ENCODE measurements at regions not wholly inside any gene's neighbourhood (a gene's known extent, or its start where the extent isn't known, plus 50 kb on each side); places are given as distances from the start of the nearest gene placed in this dataset.

DNA sequence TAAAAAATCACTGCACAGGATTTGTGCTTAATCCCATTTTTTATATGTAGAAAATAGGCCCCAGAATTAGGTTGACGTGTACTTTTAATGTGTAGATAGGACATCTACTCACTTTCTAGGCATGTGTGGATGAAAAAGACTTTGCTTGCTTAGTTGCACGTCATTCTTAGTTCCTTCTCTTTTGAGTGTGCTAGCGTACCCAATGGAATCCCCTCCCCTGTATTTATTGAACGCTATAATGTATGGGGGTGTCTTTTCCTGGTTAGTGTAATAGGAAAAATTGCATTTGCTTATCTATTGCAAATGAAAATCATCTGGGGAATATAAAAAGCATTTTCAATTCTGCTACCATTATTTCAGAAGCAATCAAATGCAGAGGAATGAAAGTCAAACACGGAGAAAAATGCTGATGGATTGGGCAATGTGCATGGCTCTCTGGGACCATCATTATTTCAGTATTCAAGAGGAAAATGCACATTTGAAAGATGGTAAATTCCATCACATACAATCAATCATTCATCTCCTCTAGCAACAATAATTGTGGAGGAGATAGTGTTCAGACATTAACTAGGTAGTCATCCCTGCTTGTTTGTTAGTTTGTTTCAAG is 277.0 kb upstream of the B3GALT2 start:
- H3K36me3 ChIP-seq (ENCODE audit: insufficient read depth, low read depth, low read length) = no peaks in the 10 kb centered on the region
- no peak overlapping the region for H3K9ac ChIP-seq (ENCODE audit: low read depth, low read length)
- peaks cover 12% of the 10 kb centered on the region; the same call in 1 of the 2 replicates for H3K4me1 ChIP-seq (ENCODE audit: insufficient read depth, low read length)
- H3K27ac ChIP-seq (ENCODE audit: low read length) = no peak overlapping the region
- no peak overlapping the region for H3K4me3 ChIP-seq (ENCODE audit: low read length)
- no peaks in the 10 kb centered on the region for H3K27me3 ChIP-seq (ENCODE audit: insufficient read depth, low read length)
- H3K9me3 ChIP-seq (ENCODE audit: insufficient read depth, low read depth, low read length) = no peaks in the 10 kb centered on the region

DNA sequence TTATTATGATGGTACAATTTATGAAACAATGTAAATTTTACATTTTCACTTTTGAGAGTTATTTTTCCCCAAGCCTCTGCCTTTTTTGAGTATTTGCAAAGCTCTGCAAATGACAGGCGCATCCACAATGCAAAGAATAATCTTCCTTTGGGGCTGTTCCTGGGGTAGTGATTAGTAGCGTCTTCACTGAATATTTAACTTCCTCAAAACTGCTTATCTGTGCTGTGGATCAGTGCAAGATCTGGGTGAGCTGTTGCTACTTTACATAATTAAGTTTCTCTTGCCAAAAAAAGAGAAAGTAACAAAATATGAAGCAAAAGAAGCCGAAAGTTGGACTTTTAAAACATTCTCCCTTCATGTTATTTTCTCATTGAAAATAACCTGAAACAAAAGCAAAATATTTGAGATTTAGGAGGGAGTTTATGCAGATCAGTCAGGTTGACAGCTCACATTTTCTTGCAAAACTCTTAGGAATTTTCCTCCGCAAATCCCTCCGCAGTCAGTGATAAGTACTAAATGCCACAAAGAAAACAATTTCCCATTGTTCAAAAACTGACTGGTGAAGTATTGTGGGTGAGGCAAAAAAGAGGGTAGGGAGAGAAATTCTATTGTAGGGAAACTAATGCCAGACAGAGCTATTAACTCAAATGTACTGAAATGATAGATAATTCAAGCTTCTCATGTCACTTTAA is 276.4 kb upstream of the B3GALT2 start:
- no peak overlapping the region for H3K9ac ChIP-seq (ENCODE audit: low read depth, low read length)
- no peaks in the 10 kb centered on the region for H3K9me3 ChIP-seq (ENCODE audit: insufficient read depth, low read depth, low read length)
- H3K27ac ChIP-seq (ENCODE audit: low read length) = no peak overlapping the region
- H3K4me1 ChIP-seq (ENCODE audit: insufficient read depth, low read length) = peaks cover 12% of the 10 kb centered on the region; the same call in 1 of the 2 replicates
- H3K36me3 ChIP-seq (ENCODE audit: insufficient read depth, low read depth, low read length) = no peaks in the 10 kb centered on the region
- no peak overlapping the region for H3K4me3 ChIP-seq (ENCODE audit: low read length)
- H3K27me3 ChIP-seq (ENCODE audit: insufficient read depth, low read length) = no peaks in the 10 kb centered on the region

DNA sequence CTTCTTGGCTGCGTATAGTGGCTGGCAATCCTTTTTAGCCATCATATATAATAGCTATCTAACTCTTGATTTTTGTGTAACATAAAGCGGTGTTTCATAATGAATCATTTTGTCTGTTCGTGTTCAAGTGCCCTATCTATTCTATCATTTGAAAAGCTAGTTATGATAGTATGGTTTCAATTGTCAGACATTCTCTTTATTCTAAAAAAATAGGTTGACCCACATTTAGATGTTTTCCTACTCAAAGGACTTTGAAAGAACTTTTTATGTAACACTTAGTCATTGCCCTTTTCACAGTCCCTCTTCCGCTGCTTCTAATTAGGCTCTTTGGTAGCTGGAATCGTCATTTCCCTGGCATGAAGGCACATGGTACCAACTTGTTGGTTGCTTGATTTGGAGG is 272.2 kb upstream of the B3GALT2 start:
- H3K4me1 ChIP-seq (ENCODE audit: insufficient read depth, low read length) = peaks cover 12% of the 10 kb centered on the region; the same call in 1 of the 2 replicates
- H3K27ac ChIP-seq (ENCODE audit: low read length) = no peak overlapping the region
- no peaks in the 10 kb centered on the region for H3K9me3 ChIP-seq (ENCODE audit: insufficient read depth, low read depth, low read length)
- H3K9ac ChIP-seq (ENCODE audit: low read depth, low read length) = no peak overlapping the region
- no peak overlapping the region for H3K4me3 ChIP-seq (ENCODE audit: low read length)
- H3K27me3 ChIP-seq (ENCODE audit: insufficient read depth, low read length) = no peaks in the 10 kb centered on the region
- no peaks in the 10 kb centered on the region for H3K36me3 ChIP-seq (ENCODE audit: insufficient read depth, low read depth, low read length)

DNA sequence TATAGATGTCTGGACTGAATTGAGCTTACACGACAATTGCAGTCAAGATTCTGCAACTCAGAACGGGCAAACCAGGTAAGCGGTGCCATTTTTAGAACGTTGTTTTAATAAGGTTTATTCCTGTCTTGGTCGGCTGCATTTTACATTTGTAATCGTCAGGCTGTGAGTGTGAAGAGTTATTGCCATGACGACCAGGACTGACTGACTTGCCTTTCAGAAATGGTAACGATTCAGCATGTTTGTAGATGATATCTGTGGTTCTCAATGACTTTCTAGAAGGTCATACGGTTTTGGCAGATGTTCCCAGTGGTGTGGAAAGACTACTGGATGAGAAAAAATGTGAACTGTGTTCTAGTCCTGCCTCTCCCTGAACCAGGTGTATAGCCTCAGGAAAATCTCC is 271.3 kb upstream of the B3GALT2 start:
- Histone ChIP-seq H3K4me3 (ENCODE audit: low read length) (no peak overlapping the region), H3K27ac (ENCODE audit: low read length) (no peak overlapping the region)

DNA sequence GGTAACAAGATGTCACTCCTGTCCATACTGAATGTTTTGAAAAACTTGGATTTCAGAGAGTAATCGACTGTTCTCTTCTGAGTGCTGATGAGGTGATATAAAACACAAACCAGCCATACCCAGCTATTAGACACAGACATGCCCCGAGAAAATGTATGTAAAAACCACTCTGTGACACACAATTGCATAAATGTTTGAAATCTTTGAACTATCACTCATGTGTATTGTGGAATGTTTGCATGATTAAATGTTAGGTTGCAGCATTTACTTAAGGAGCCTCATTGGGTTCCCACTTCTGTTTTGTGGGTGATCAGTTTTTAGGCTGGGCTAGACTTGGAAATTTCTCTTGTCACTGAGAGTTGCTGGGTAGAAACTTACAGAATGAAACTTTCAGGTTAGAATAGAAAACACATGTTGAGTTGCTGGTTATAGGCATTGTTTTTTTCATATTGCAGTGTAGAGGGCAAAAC is 270.4 kb upstream of the B3GALT2 start:
- Histone ChIP-seq H3K4me3 (ENCODE audit: low read length) (no peak overlapping the region), H3K36me3 (ENCODE audit: insufficient read depth, low read depth, low read length) (no peaks in the 10 kb centered on the region), H3K4me1 (ENCODE audit: insufficient read depth, low read length) (no peaks in the 10 kb centered on the region), H3K9ac (ENCODE audit: low read depth, low read length) (no peak overlapping the region), H3K27me3 (ENCODE audit: insufficient read depth, low read length) (no peaks in the 10 kb centered on the region), H3K27ac (ENCODE audit: low read length) (no peak overlapping the region), H3K9me3 (ENCODE audit: insufficient read depth, low read depth, low read length) (no peaks in the 10 kb centered on the region)

More for the DNA sequence above, 271.3 kb upstream of the B3GALT2 start:
- H3K27me3 ChIP-seq (ENCODE audit: insufficient read depth, low read length) = no peaks in the 10 kb centered on the region
- no peaks in the 10 kb centered on the region for H3K36me3 ChIP-seq (ENCODE audit: insufficient read depth, low read depth, low read length)
- no peak overlapping the region for H3K9ac ChIP-seq (ENCODE audit: low read depth, low read length)
- H3K4me1 ChIP-seq (ENCODE audit: insufficient read depth, low read length) = peaks cover 5% of the 10 kb centered on the region; the same call in 1 of the 2 replicates
- no peaks in the 10 kb centered on the region for H3K9me3 ChIP-seq (ENCODE audit: insufficient read depth, low read depth, low read length)

DNA sequence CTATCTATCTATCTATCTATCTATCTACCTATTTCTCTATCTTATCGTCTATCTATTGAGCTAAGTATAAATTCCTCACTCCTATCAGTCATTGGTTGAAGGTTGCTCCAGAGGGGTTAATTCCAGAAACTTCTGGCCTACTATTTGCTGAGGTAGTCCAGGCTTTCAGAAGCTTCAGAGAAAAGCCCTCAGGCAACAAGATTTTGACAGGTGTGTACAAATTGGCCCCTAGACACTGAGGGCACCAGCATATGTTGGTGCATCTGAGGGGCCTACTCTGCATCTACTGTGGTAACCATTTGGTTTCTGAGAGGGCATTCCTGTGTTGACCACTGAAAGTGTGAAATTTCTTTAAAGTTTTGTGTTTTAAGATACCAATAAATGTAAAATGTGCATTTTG is 265.2 kb upstream of the B3GALT2 start:
- Histone ChIP-seq H3K36me3 (ENCODE audit: insufficient read depth, low read depth, low read length) (no peaks in the 10 kb centered on the region), H3K4me3 (ENCODE audit: low read length) (no peak overlapping the region), H3K4me1 (ENCODE audit: insufficient read depth, low read length) (no peaks in the 10 kb centered on the region), H3K27ac (ENCODE audit: low read length) (no peak overlapping the region), H3K27me3 (ENCODE audit: insufficient read depth, low read length) (no peaks in the 10 kb centered on the region), H3K9ac (ENCODE audit: low read depth, low read length) (no peak overlapping the region), H3K9me3 (ENCODE audit: insufficient read depth, low read depth, low read length) (no peaks in the 10 kb centered on the region)

DNA sequence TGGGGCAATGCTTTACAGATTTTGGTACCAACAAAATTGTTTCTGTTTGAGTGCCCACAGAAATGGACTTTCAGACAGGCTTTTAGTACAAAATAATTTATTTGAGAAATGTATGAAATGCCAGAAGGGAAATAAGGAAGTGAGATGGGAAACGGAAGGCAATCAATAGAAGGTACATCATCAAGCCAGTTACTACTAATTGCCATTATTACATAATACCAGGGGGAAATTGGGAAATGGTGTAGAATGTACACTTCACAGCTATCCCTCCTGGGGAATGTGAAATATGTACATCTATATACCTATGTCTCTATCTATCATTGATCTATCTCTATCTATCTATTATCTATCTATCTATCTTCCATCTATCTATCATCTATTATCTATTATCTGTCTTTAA is 264.6 kb upstream of the B3GALT2 start:
- Histone ChIP-seq H3K4me3 (ENCODE audit: low read length) (no peak overlapping the region), H3K9me3 (ENCODE audit: insufficient read depth, low read depth, low read length) (no peaks in the 10 kb centered on the region), H3K9ac (ENCODE audit: low read depth, low read length) (no peak overlapping the region), H3K27ac (ENCODE audit: low read length) (no peak overlapping the region), H3K36me3 (ENCODE audit: insufficient read depth, low read depth, low read length) (no peaks in the 10 kb centered on the region), H3K4me1 (ENCODE audit: insufficient read depth, low read length) (no peaks in the 10 kb centered on the region), H3K27me3 (ENCODE audit: insufficient read depth, low read length) (no peaks in the 10 kb centered on the region)

DNA sequence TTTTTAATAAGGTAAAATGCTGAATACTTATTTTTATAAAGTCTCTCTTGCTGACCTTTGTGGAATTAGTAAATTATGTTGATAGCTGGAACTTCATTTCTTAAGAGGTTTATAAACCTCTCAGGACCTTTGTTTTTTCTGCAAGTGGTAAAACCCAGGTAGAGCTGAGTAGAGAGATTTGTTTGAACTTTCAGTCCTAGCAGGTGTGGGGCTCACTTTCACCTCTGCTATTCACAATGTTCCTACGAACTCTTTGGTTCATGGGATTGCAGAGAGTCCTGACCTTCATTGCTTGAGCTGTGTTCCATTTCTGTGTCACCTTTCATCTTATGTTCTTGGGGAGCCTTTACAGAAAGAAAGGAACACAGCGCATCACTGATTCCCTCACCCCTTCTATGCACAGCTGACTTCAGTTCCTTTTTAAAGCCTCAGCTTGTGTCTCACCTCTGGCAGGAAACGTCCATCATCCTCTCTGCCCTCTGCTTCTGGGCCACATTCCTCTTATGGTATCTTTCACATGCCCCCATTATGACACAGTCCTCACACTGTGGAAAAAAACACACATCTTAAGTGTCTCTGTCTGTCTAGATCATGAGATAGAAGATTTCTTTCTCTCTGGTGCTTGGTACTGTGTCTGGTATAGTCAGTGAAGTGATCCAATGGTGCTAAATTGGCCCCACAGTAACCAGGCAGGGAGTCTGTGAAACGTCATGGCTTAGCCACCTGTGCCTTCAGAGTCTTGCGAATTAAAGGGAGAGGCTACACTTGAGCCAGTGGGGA is 262.5 kb upstream of the B3GALT2 start:
- H3K4me1 ChIP-seq (ENCODE audit: insufficient read depth, low read length) = no peaks in the 10 kb centered on the region
- H3K27me3 ChIP-seq (ENCODE audit: insufficient read depth, low read length) = no peaks in the 10 kb centered on the region
- no peaks in the 10 kb centered on the region for H3K36me3 ChIP-seq (ENCODE audit: insufficient read depth, low read depth, low read length)
- H3K4me3 ChIP-seq (ENCODE audit: low read length) = no peak overlapping the region
- no peak overlapping the region for H3K9ac ChIP-seq (ENCODE audit: low read depth, low read length)
- no peak overlapping the region for H3K27ac ChIP-seq (ENCODE audit: low read length)
- H3K9me3 ChIP-seq (ENCODE audit: insufficient read depth, low read depth, low read length) = no peaks in the 10 kb centered on the region

DNA sequence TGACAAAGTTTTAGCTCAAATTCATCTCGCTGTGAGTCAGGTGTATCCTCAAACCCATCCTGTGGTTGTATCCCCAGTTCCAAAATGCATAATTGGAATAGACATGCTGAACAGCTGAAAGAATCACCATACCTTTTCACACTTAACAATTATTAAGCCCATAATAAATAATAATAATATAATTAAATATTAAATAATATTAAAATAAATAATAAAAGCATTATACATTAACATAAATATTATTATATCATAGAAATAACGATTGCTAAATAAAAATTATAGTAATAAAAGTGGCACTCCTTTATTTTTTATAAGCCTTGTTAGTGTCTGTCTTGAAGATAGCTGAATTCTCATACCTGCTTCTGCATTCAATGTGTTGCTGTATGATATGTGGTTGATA is 257.5 kb upstream of the B3GALT2 start:
- Histone ChIP-seq H3K27ac (ENCODE audit: low read length) (no peak overlapping the region), H3K4me1 (ENCODE audit: insufficient read depth, low read length) (no peaks in the 10 kb centered on the region), H3K9me3 (ENCODE audit: insufficient read depth, low read depth, low read length) (no peaks in the 10 kb centered on the region), H3K36me3 (ENCODE audit: insufficient read depth, low read depth, low read length) (no peaks in the 10 kb centered on the region), H3K9ac (ENCODE audit: low read depth, low read length) (no peak overlapping the region), H3K27me3 (ENCODE audit: insufficient read depth, low read length) (no peaks in the 10 kb centered on the region), H3K4me3 (ENCODE audit: low read length) (no peak overlapping the region)

DNA sequence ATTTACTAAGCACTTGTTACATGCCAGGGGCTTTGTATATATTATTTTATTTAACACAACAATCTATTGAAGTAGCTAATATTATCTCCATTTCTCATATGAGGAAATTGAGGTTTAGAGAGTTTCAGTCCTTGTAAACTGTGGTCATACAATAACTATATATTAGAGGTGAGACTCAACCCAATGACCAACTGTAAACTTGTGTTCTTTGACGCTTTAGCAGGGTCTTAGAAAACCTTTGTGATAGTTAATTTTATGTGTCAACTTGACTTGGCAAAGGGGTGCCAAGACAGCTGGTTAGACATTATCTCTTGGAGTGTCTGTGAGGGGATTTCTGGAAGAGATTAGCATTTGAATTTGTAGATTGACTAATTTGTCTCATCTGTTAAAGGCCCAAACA is 252.4 kb upstream of the B3GALT2 start:
- Histone ChIP-seq H3K9me3 (ENCODE audit: insufficient read depth, low read depth, low read length) (peaks cover 7% of the 10 kb centered on the region), H3K4me1 (ENCODE audit: insufficient read depth, low read length) (no peaks in the 10 kb centered on the region), H3K36me3 (ENCODE audit: insufficient read depth, low read depth, low read length) (no peaks in the 10 kb centered on the region; the same call in 1 of the 2 replicates), H3K9ac (ENCODE audit: low read depth, low read length) (no peak overlapping the region), H3K27me3 (ENCODE audit: insufficient read depth, low read length) (no peaks in the 10 kb centered on the region), H3K4me3 (ENCODE audit: low read length) (no peak overlapping the region), H3K27ac (ENCODE audit: low read length) (no peak overlapping the region)

DNA sequence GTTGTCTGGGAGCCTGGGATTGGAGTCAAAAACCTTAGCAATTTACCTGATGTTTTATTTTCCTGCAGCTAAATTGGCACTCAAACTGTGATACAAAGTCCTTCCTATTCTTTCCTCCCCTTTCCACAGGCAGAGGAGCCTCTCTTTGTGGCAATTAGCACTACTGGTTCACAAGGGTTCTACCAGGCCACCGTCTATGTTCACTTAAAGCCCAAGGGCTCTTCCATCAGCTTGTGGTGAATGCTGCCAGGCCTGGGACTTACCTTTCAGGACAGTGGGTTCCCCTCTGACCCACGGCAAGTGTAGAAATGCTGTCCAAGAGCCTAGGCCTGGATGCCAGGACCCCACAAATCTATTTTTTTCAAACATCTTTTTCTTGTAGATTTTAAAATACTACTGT is 251.9 kb upstream of the B3GALT2 start:
- Histone ChIP-seq H3K27ac (ENCODE audit: low read length) (no peak overlapping the region), H3K27me3 (ENCODE audit: insufficient read depth, low read length) (no peaks in the 10 kb centered on the region), H3K4me3 (ENCODE audit: low read length) (no peak overlapping the region), H3K4me1 (ENCODE audit: insufficient read depth, low read length) (no peaks in the 10 kb centered on the region), H3K9me3 (ENCODE audit: insufficient read depth, low read depth, low read length) (peaks cover 11% of the 10 kb centered on the region), H3K9ac (ENCODE audit: low read depth, low read length) (no peak overlapping the region), H3K36me3 (ENCODE audit: insufficient read depth, low read depth, low read length) (no peaks in the 10 kb centered on the region; the same call in 1 of the 2 replicates)
